ENCODE measurements at regions not wholly inside any gene's neighbourhood (a gene's known extent, or its start where the extent isn't known, plus 50 kb on each side); places are given as distances from the start of the nearest gene placed in this dataset.

GRCh38 chr6:23870496-23870895 lies 255.5 kb upstream of the NRSN1 start:
- Mint-ChIP-seq H3K36me3 (ENCODE audit: low read depth) (no peaks in the 10 kb centered on the region), H3K4me1 (peaks cover 30% of the 10 kb centered on the region), H3K9me3 (peaks cover 11% of the 10 kb centered on the region), H3K27me3 (ENCODE audit: low read depth) (no peaks in the 10 kb centered on the region), H3K4me3 (no peak overlapping the region), H3K27ac (ENCODE audit: unreplicated experiment) (no peak overlapping the region)
- DNase-seq (ENCODE audit: low read depth, low spot score), result no peak
- TF ChIP-seq, protein P1, sequence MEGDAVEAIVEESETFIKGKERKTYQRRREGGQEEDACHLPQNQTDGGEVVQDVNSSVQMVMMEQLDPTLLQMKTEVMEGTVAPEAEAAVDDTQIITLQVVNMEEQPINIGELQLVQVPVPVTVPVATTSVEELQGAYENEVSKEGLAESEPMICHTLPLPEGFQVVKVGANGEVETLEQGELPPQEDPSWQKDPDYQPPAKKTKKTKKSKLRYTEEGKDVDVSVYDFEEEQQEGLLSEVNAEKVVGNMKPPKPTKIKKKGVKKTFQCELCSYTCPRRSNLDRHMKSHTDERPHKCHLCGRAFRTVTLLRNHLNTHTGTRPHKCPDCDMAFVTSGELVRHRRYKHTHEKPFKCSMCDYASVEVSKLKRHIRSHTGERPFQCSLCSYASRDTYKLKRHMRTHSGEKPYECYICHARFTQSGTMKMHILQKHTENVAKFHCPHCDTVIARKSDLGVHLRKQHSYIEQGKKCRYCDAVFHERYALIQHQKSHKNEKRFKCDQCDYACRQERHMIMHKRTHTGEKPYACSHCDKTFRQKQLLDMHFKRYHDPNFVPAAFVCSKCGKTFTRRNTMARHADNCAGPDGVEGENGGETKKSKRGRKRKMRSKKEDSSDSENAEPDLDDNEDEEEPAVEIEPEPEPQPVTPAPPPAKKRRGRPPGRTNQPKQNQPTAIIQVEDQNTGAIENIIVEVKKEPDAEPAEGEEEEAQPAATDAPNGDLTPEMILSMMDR (conservative IDR thresholded peaks at IDR 0.05), result no peak

DNA sequence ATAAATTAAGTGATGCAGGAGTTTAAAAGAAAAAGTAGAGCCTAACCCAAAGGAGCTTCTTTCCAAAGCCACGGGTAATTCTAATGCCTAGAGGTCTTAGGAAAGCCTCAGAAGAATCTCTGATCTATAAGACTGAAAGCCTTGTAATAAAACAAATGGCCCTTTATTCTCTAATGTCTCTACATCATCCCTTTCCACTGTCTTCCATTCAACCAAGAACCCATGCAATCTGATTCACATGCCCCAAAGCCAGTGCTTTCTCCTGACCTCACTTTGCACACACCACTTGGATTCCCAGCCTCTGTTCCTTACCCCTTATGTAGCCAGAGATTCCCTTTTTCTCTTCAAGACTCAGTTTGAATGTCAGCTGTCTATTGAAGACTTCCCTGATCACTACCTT lies 252.9 kb upstream of the NRSN1 start:
- Mint-ChIP-seq H3K27me3 (ENCODE audit: low read depth) (no peaks in the 10 kb centered on the region), H3K27ac (ENCODE audit: unreplicated experiment) (no peak overlapping the region), H3K36me3 (ENCODE audit: low read depth) (no peaks in the 10 kb centered on the region), H3K4me1 (peaks cover 33% of the 10 kb centered on the region), H3K4me3 (no peak overlapping the region), H3K9me3 (no peaks in the 10 kb centered on the region)
- DNase-seq (ENCODE audit: low read depth, low spot score), result no peak
- TF ChIP-seq, protein P1 (conservative IDR thresholded peaks at IDR 0.05), result no peak

- no peak overlapping the region for H3K27ac Mint-ChIP-seq (ENCODE audit: unreplicated experiment)
- peaks cover 26% of the 10 kb centered on the region for H3K4me1 Mint-ChIP-seq
- no peaks in the 10 kb centered on the region for H3K36me3 Mint-ChIP-seq (ENCODE audit: low read depth)
- peak overlapping the region; percentile 1 for H3K4me3 Mint-ChIP-seq
- H3K9me3 Mint-ChIP-seq, result no peaks in the 10 kb centered on the region
- no peak for DNase-seq (ENCODE audit: low read depth, low spot score)
- no peaks in the 10 kb centered on the region for H3K27me3 Mint-ChIP-seq (ENCODE audit: low read depth)
- TF ChIP-seq, protein P1 (conservative IDR thresholded peaks at IDR 0.05), result no peak
Measured at GRCh38 chr6:23875006-23875405, 251.0 kb upstream of the NRSN1 start.

DNA sequence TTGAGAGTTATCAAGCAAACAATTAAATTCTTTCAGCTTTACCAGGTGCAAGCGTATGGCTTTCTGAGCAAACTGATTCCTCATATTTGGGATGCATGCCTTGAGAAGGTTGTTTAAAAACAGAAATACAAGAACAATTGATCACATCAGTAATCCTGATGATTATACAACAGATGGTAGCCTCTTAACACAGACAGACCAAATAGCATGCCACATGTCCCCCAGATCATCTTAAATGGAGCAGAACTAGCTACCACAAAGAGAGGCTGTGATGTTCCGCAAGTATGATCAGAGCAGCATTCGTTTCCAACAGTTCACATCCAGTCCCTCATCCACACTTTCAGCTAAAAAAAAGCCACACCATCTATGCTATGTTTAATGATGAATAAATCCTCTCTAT lies 246.2 kb upstream of the NRSN1 start:
- H3K9me3 Mint-ChIP-seq, result no peaks in the 10 kb centered on the region
- H3K27ac Mint-ChIP-seq (ENCODE audit: unreplicated experiment), result no peak overlapping the region
- peaks cover 10% of the 10 kb centered on the region for H3K4me1 Mint-ChIP-seq
- H3K36me3 Mint-ChIP-seq (ENCODE audit: low read depth), result no peaks in the 10 kb centered on the region
- DNase-seq (ENCODE audit: low read depth, low spot score), result no peak
- H3K27me3 Mint-ChIP-seq (ENCODE audit: low read depth), result no peaks in the 10 kb centered on the region
- no peak overlapping the region for H3K4me3 Mint-ChIP-seq
- TF ChIP-seq, protein P1 (conservative IDR thresholded peaks at IDR 0.05), result no peak

- Mint-ChIP-seq H3K27ac (ENCODE audit: unreplicated experiment) (no peak overlapping the region), H3K36me3 (ENCODE audit: low read depth) (peaks cover 2% of the 10 kb centered on the region), H3K4me3 (no peak overlapping the region), H3K4me1 (no peaks in the 10 kb centered on the region), H3K27me3 (ENCODE audit: low read depth) (no peaks in the 10 kb centered on the region), H3K9me3 (no peaks in the 10 kb centered on the region)
- DNase-seq (ENCODE audit: low read depth, low spot score), result no peak
- TF ChIP-seq, protein P1 (conservative IDR thresholded peaks at IDR 0.05), result no peak
Measured at GRCh38 chr6:23890543-23891227, 235.3 kb upstream of the NRSN1 start.
